ENCODE measurements at regions not wholly inside any gene's neighbourhood (a gene's known extent, or its start where the extent isn't known, plus 50 kb on each side); places are given as distances from the start of the nearest gene placed in this dataset.
A peak's percentile ranks its signal among the peaks of the same experiment; 100 is the strongest.

DNA sequence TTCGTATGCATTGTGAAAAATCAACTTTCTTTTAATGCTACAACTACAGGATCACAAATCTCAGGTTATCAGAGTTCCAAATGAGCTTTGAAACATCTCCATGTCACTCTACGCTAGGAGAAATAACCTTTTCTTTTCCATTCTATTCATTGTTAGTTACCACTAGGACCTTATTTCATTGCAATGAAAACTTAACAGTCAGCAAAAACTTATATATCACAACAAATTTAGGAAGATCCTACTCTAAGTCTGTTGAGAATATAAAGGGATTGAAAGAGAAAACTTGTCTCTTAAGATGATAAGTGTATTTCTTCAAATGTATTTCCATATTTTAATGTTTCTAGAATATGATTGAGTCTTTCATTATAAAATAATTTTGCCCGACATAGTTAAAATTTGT, 539.1 kb downstream of the TMTC2 start:
- TF ChIP-seq CHD2 (IDR thresholded peaks at IDR 0.05; ENCODE audit: low read length, partially characterized antibody), result no peak
- TF ChIP-seq MAFK (IDR thresholded peaks at IDR 0.05; ENCODE audit: partially characterized antibody), result peak; percentile 80
- TF ChIP-seq KDM1A (IDR thresholded peaks at IDR 0.05; ENCODE audit: low read depth), result no peak
- TF ChIP-seq EHMT2 (IDR thresholded peaks at IDR 0.05; ENCODE audit: low read depth), result no peak
- TF ChIP-seq, protein P1, sequence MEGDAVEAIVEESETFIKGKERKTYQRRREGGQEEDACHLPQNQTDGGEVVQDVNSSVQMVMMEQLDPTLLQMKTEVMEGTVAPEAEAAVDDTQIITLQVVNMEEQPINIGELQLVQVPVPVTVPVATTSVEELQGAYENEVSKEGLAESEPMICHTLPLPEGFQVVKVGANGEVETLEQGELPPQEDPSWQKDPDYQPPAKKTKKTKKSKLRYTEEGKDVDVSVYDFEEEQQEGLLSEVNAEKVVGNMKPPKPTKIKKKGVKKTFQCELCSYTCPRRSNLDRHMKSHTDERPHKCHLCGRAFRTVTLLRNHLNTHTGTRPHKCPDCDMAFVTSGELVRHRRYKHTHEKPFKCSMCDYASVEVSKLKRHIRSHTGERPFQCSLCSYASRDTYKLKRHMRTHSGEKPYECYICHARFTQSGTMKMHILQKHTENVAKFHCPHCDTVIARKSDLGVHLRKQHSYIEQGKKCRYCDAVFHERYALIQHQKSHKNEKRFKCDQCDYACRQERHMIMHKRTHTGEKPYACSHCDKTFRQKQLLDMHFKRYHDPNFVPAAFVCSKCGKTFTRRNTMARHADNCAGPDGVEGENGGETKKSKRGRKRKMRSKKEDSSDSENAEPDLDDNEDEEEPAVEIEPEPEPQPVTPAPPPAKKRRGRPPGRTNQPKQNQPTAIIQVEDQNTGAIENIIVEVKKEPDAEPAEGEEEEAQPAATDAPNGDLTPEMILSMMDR (IDR thresholded peaks at IDR 0.05), result no peak
- TF ChIP-seq SREBF2 (IDR thresholded peaks at IDR 0.05), result no peak
- TF ChIP-seq, protein P2, sequence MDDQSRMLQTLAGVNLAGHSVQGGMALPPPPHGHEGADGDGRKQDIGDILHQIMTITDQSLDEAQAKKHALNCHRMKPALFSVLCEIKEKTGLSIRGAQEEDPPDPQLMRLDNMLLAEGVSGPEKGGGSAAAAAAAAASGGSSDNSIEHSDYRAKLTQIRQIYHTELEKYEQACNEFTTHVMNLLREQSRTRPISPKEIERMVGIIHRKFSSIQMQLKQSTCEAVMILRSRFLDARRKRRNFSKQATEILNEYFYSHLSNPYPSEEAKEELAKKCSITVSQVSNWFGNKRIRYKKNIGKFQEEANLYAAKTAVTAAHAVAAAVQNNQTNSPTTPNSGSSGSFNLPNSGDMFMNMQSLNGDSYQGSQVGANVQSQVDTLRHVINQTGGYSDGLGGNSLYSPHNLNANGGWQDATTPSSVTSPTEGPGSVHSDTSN (IDR thresholded peaks at IDR 0.05), result no peak

Measured in A549 (cell line).